Stimulated activated CD8-positive, alpha-beta memory T cell treated with anti-CD3 and anti-CD28 coated beads, Interleukin-15, amount 100 ng/mL, for 48 hours (primary cell): ENCODE measurements at regions not wholly inside any gene's neighbourhood (a gene's known extent, or its start where the extent isn't known, plus 50 kb on each side); places are given as distances from the start of the nearest gene placed in this dataset.
"Not testable (repeated sequence)": the region's sequence is repeated elsewhere in the genome, so short reads cannot be mapped to it uniquely, and the experiment has no call there.

Experiments
- DNase-seq, 2 donors: peaks; one replicate each; pipeline ENCODE4 v3.0.0-alpha.2; 2020; ENCODE audit warnings: low read depth in 2 of 2

GRCh38 chr5:130333089-130333488, 428.8 kb downstream of the CHSY3 start:
- no peak for DNase-seq

- no peak for DNase-seq
Measured at GRCh38 chr5:130331332-130331731, 427.1 kb downstream of the CHSY3 start.

GRCh38 chr5:130324953-130325671, 420.8 kb downstream of the CHSY3 start:
- no peak for DNase-seq

- no peak for DNase-seq
Measured at GRCh38 chr5:130323804-130324454, 419.7 kb downstream of the CHSY3 start.

- DNase-seq: no peak
Measured at GRCh38 chr5:130321931-130322330, 417.7 kb downstream of the CHSY3 start.

- DNase-seq: no peak
Measured at GRCh38 chr5:130316971-130317680, 412.9 kb downstream of the CHSY3 start.

- no peak for DNase-seq
Measured at GRCh38 chr5:130295235-130295634, 391.0 kb downstream of the CHSY3 start.

- DNase-seq: not testable (repeated sequence)
Measured at GRCh38 chr5:130294798-130295197, 390.5 kb downstream of the CHSY3 start.

GRCh38 chr5:130290219-130290618, 386.0 kb downstream of the CHSY3 start:
- DNase-seq: no peak

- DNase-seq: no peak
Measured at GRCh38 chr5:130289132-130290088, 385.1 kb downstream of the CHSY3 start.

- DNase-seq: no peak
Measured at GRCh38 chr5:130287438-130287837, 383.2 kb downstream of the CHSY3 start.

- DNase-seq: no peak
Measured at GRCh38 chr5:130286971-130287370, 382.7 kb downstream of the CHSY3 start.

GRCh38 chr5:130282049-130282448, 377.8 kb downstream of the CHSY3 start:
- no peak for DNase-seq

GRCh38 chr5:130280528-130281217, 376.4 kb downstream of the CHSY3 start:
- no peak for DNase-seq

GRCh38 chr5:130279386-130279785, 375.1 kb downstream of the CHSY3 start:
- DNase-seq: no peak

- no peak for DNase-seq
Measured at GRCh38 chr5:130278136-130278535, 373.9 kb downstream of the CHSY3 start.

- no peak for DNase-seq
Measured at GRCh38 chr5:130277522-130277921, 373.3 kb downstream of the CHSY3 start.

- no peak for DNase-seq
Measured at GRCh38 chr5:130277002-130277401, 372.7 kb downstream of the CHSY3 start.

- no peak for DNase-seq
Measured at GRCh38 chr5:130272837-130273236, 368.6 kb downstream of the CHSY3 start.

- DNase-seq: no peak
Measured at GRCh38 chr5:130270786-130271185, 366.5 kb downstream of the CHSY3 start.

GRCh38 chr5:130268489-130268888, 364.2 kb downstream of the CHSY3 start:
- DNase-seq: no peak
